HepG2 (cell line): ENCODE measurements at regions not wholly inside any gene's neighbourhood (a gene's known extent, or its start where the extent isn't known, plus 50 kb on each side); places are given as distances from the start of the nearest gene placed in this dataset.

ENCODE experiments used
- CCDC6 ChIP-seq: sonication (generic); formaldehyde crosslinking; IDR thresholded peaks from 2 replicates; pipeline ENCODE4 v1.8.1; 2022; ENCODE audit warnings: mild to moderate bottlenecking, missing genetic modification reagents, moderate library complexity
- CREB1 ChIP-seq, 2 experiments: fragments of 450-650 bp in 1 of 2; IDR thresholded peaks; 2 replicates each; pipeline ENCODE4 v1.6.1; 2016 to 2017; ENCODE audit warnings: control low read depth in 1 of 2, mild to moderate bottlenecking in 1 of 2, missing compliant biosample characterization in 1 of 2, missing genetic modification characterization in 1 of 2
- ELK4 ChIP-seq: sonication (generic); formaldehyde crosslinking; IDR thresholded peaks from 2 replicates; pipeline ENCODE4 v1.9.0; 2021; ENCODE audit warnings: missing genetic modification reagents, borderline replicate concordance
- EP300 ChIP-seq, 3 experiments: sonication (generic) in 1 of 3; formaldehyde crosslinking in 1 of 3; IDR thresholded peaks; 2 replicates each; pipeline versions ENCODE4 v1.5.1 to v1.6.1; 2011 to 2020; ENCODE audit warnings: low read depth in 2 of 3, low read length in 2 of 3, borderline replicate concordance in 1 of 3, improper control_type of control experiment in 1 of 3, mild to moderate bottlenecking in 1 of 3, missing genetic modification reagents in 1 of 3, moderate library complexity in 1 of 3
- FOXO1 ChIP-seq: sonication (generic); formaldehyde crosslinking; IDR thresholded peaks from 2 replicates; pipeline ENCODE4 v1.4.0; 2020; ENCODE audit warnings: missing genetic modification reagents
- HNRNPLL ChIP-seq: fragments of 200-400 bp; formaldehyde crosslinking; IDR thresholded peaks from 2 replicates; pipeline ENCODE4 v1.6.1; 2017; ENCODE audit warnings: mild to moderate bottlenecking, low read depth, low read length; ENCODE audit not compliant: poor library complexity, severe bottlenecking
- JARID2 ChIP-seq: sonication (generic); formaldehyde crosslinking; IDR thresholded peaks from 2 replicates; pipeline ENCODE4 v1.8.1; 2023; ENCODE audit warnings: missing genetic modification reagents, inconsistent platforms; ENCODE audit not compliant: insufficient replicate concordance
- SAP130 ChIP-seq: IDR thresholded peaks from 2 replicates; pipeline ENCODE4 v1.6.1; 2016; ENCODE audit warnings: low read depth
- SIN3B ChIP-seq: fragments of 150-350 bp; IDR thresholded peaks from 2 replicates; pipeline ENCODE4 v1.6.1; 2014; ENCODE audit warnings: low read length
- SP4 ChIP-seq: sonication (generic); formaldehyde crosslinking; IDR thresholded peaks from 2 replicates; pipeline ENCODE4 v1.8.1; 2023; ENCODE audit warnings: mild to moderate bottlenecking, missing genetic modification reagents
- ZBTB1 ChIP-seq: sonication (generic); formaldehyde crosslinking; IDR thresholded peaks from 2 replicates; pipeline ENCODE4 v1.4.0; 2020; ENCODE audit warnings: missing genetic modification reagents, borderline replicate concordance
- ZEB1 ChIP-seq: IDR thresholded peaks from 2 replicates; pipeline ENCODE4 v1.6.1; 2012; ENCODE audit warnings: mild to moderate bottlenecking, low read depth, inconsistent platforms; ENCODE audit not compliant: insufficient replicate concordance
- ZNF431 ChIP-seq: sonication (generic); formaldehyde crosslinking; IDR thresholded peaks from 2 replicates; pipeline ENCODE4 v1.9.0; 2022; ENCODE audit warnings: missing genetic modification reagents, low read depth, mild to moderate bottlenecking, borderline replicate concordance
- ZNF441 ChIP-seq: sonication (generic); formaldehyde crosslinking; IDR thresholded peaks from 2 replicates; pipeline ENCODE4 v1.7.0; 2021; ENCODE audit warnings: missing genetic modification reagents, borderline replicate concordance
- ZNF558 ChIP-seq: sonication (generic); formaldehyde crosslinking; IDR thresholded peaks from 2 replicates; pipeline ENCODE4 v1.9.0; 2022; ENCODE audit warnings: mild to moderate bottlenecking, missing genetic modification reagents, borderline replicate concordance
- TF ChIP-seq, protein P1 (sequence below): sonication (generic); formaldehyde crosslinking; IDR thresholded peaks from 2 replicates; pipeline ENCODE4 v1.8.0; 2022; ENCODE audit warnings: missing genetic modification reagents, mild to moderate bottlenecking, inconsistent platforms, borderline replicate concordance
- TF ChIP-seq, protein P2 (sequence below): sonication (generic); formaldehyde crosslinking; IDR thresholded peaks from 2 replicates; pipeline ENCODE4 v1.8.0; 2022; ENCODE audit warnings: low read depth, missing genetic modification reagents
- TF ChIP-seq, protein P3 (sequence below): sonication (generic); formaldehyde crosslinking; IDR thresholded peaks from 2 replicates; pipeline ENCODE4 v1.4.0; 2020; ENCODE audit warnings: missing genetic modification reagents, mild to moderate bottlenecking, borderline replicate concordance

GRCh38 chr2:8592736-8593135 is 89.1 kb upstream of the ID2 start (continued):
- TF ChIP-seq JARID2 (CRISPR knock-in tag) (no peak), CCDC6 (CRISPR knock-in tag) (no peak), ZEB1 (no peak), FOXO1 (CRISPR knock-in tag) (0 out of 2 replicates have a peak, but pooled peaks have one; percentile 11), SP4 (CRISPR knock-in tag) (0 out of 2 replicates have a peak, but pooled peaks have one; percentile 14), CREB1 (IDR thresholded peaks at IDR 0.05) (no peak), CREB1 (CRISPR knock-in tag; IDR thresholded peaks at IDR 0.05) (no peak), ZBTB1 (CRISPR knock-in tag) (no peak), HNRNPLL (no peak), ZNF558 (CRISPR knock-in tag) (no peak), ELK4 (CRISPR knock-in tag) (no peak), ZNF431 (no peak), SIN3B (no peak), SAP130 (CRISPR knock-in tag) (0 out of 2 replicates have a peak, but pooled peaks have one; percentile 11), EP300 (IDR thresholded peaks at IDR 0.05; ENCODE audit: low read depth in 2 of 2, low read length in 2 of 2) (no peak), EP300 (CRISPR knock-in tag; IDR thresholded peaks at IDR 0.05; ENCODE audit: borderline replicate concordance) (no peak), ZNF441 (CRISPR knock-in tag) (no peak)
- TF ChIP-seq, protein P1, sequence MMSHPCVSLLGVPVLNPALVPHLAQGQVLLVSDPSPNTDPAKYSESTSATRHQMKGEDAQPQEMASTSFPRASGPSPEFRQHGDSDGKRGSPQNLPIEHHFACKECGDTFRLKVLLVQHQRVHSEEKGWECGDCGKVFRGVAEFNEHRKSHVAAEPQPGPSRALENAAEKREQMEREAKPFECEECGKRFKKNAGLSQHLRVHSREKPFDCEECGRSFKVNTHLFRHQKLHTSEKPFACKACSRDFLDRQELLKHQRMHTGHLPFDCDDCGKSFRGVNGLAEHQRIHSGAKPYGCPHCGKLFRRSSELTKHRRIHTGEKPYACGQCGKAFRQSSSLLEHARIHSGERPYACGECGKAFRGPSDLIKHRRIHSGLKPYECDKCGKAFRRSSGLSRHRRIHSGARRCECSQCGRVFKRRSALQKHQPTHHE (CRISPR knock-in tag) = no peak
- TF ChIP-seq, protein P2, sequence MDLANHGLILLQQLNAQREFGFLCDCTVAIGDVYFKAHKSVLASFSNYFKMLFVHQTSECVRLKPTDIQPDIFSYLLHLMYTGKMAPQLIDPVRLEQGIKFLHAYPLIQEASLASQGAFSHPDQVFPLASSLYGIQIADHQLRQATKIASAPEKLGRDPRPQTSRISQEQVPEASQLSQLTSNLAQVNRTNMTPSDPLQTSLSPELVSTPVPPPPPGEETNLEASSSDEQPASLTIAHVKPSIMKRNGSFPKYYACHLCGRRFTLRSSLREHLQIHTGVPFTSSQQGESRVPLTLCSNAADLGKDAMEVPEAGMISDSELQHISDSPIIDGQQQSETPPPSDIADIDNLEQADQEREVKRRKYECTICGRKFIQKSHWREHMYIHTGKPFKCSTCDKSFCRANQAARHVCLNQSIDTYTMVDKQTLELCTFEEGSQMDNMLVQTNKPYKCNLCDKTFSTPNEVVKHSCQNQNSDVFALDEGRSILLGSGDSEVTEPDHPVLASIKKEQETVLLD (CRISPR knock-in tag) = no peak
- TF ChIP-seq, protein P3, sequence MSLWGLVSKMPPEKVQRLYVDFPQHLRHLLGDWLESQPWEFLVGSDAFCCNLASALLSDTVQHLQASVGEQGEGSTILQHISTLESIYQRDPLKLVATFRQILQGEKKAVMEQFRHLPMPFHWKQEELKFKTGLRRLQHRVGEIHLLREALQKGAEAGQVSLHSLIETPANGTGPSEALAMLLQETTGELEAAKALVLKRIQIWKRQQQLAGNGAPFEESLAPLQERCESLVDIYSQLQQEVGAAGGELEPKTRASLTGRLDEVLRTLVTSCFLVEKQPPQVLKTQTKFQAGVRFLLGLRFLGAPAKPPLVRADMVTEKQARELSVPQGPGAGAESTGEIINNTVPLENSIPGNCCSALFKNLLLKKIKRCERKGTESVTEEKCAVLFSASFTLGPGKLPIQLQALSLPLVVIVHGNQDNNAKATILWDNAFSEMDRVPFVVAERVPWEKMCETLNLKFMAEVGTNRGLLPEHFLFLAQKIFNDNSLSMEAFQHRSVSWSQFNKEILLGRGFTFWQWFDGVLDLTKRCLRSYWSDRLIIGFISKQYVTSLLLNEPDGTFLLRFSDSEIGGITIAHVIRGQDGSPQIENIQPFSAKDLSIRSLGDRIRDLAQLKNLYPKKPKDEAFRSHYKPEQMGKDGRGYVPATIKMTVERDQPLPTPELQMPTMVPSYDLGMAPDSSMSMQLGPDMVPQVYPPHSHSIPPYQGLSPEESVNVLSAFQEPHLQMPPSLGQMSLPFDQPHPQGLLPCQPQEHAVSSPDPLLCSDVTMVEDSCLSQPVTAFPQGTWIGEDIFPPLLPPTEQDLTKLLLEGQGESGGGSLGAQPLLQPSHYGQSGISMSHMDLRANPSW (CRISPR knock-in tag) = no peak
